ENCODE measurements at regions not wholly inside any gene's neighbourhood (a gene's known extent, or its start where the extent isn't known, plus 50 kb on each side); places are given as distances from the start of the nearest gene placed in this dataset.

DNA sequence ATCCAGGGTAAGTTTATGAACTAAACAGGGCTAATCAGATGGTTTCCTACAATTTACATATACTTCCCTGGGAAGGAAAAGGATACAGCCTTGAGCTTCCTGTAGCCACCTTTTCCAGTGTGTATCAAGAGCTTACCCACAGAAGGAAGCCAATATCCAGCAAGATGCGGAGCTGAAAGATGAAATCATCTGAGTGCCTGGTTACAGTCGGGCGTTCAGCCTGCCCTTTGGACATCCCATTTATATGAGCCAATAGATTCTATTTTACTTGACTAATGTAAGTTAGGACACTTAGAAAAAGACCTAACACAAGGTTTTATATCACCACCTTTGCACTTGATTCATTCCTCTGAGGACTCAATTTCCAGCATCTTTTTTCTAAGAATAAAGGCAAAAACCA, 108.2 kb downstream of the UCHL5 start:
- no peak for DNase-seq (ENCODE audit: low spot score in 2 of 2)
- intact Hi-C loops (cut with DNase I; ENCODE audit: low total_unique reads) = no loop called here
- WGBS, 2 donors = 92% methylated on average over 3 of the region's 3 CpGs
- H3K4me3 ChIP-seq (ENCODE audit: low read depth, poor library complexity, severe bottlenecking) = no peak overlapping the region
- TF ChIP-seq, protein P1, sequence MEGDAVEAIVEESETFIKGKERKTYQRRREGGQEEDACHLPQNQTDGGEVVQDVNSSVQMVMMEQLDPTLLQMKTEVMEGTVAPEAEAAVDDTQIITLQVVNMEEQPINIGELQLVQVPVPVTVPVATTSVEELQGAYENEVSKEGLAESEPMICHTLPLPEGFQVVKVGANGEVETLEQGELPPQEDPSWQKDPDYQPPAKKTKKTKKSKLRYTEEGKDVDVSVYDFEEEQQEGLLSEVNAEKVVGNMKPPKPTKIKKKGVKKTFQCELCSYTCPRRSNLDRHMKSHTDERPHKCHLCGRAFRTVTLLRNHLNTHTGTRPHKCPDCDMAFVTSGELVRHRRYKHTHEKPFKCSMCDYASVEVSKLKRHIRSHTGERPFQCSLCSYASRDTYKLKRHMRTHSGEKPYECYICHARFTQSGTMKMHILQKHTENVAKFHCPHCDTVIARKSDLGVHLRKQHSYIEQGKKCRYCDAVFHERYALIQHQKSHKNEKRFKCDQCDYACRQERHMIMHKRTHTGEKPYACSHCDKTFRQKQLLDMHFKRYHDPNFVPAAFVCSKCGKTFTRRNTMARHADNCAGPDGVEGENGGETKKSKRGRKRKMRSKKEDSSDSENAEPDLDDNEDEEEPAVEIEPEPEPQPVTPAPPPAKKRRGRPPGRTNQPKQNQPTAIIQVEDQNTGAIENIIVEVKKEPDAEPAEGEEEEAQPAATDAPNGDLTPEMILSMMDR (IDR thresholded peaks at IDR 0.05) = no peak
- TF ChIP-seq POLR2A (IDR thresholded peaks at IDR 0.05) = no peak

DNA sequence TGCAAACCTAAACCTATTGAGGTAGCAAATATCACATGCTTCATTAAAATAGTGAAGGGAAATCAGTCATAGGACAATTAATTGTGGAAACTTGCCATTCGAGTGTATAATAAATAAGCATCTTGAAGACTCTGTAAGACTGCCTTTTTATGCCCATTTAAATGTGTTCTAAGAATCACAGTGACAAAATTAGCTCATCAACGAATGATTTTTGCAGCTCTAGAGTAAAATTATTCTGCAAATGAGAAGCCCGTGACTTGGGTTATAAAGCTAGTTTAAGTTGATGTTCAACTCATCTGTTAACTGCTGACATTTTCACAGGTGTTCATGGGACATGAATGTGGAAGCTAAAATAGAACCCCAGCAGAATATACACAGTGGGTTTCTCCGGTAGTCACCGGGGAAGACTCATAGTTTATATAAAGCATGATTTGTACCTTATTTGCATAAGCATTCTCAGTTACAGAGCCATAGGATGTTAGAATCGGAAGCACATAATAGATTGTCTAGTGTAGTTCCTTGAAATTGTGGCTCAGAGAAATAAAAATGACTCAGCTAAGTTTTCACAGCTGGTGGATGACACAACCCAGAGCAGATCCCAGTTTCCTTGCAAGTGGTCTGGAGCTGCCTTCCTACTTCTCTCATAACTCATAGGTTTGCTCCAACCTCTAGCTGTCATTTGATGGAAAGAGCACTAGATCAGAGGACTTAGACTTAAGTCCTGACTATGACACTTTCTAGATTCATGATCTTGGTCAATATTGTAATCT, 107.3 kb downstream of the UCHL5 start:
- intact Hi-C loops (cut with DNase I; ENCODE audit: low total_unique reads) = no loop called here
- TF ChIP-seq, protein P1 (IDR thresholded peaks at IDR 0.05) = no peak
- TF ChIP-seq POLR2A (IDR thresholded peaks at IDR 0.05) = no peak
- DNase-seq (ENCODE audit: low spot score in 2 of 2) = no peak
- WGBS, 2 donors = 75 to 77% methylated on average over 6 of the region's 6 CpGs
- no peak overlapping the region for H3K4me3 ChIP-seq (ENCODE audit: low read depth, poor library complexity, severe bottlenecking)

DNA sequence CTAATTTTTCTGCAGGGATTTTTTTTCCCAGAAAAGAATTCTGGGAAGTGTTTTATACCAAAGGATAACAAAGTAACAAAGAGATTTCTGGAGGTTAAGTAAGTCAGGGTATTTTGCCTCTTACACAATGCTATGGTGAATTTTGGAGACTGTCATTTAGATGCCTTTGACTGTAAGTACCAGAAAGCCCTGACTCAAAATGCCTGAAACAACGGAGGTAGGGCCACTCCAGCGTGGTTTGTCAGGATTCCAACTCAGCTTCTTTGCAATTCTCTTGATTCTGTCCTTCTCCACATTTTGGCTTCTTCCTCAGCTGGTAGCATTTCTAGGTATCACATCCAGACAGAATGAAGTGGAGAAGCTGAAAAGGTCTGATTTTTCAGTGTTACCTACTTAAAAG, 106.5 kb downstream of the UCHL5 start:
- intact Hi-C loops (cut with DNase I; ENCODE audit: low total_unique reads) = no loop called here
- DNase-seq (ENCODE audit: low spot score in 2 of 2) = no peak
- WGBS, 2 donors = 76 to 83% methylated on average over 2 of the region's 2 CpGs
- TF ChIP-seq, protein P1 (IDR thresholded peaks at IDR 0.05) = no peak
- H3K4me3 ChIP-seq (ENCODE audit: low read depth, poor library complexity, severe bottlenecking) = no peak overlapping the region

DNA sequence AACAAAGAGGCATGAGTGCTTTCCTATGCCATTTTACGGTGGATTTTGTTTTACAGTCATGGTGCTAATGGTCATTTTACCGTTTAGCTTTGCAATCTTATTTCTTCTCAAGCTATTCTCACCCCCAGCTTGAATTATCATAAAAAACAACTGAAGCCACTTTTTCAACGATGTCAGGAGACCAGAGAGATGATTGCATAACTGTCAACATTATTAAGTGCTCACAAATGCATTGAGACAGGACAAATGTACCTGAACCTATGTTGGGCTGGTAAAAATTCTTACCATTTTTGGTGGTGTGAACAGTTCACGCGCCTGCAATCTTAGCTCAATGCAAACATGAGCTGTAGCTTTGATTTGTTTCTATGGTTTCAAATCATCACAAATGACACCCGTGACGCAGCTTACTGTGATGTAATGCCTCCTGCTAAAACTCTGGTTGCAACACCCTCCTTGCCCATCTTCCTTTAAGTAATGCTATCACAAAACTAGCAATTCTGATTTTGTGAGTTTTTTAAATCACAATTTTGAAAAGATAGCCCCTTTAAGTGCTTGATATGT, 104.4 kb downstream of the UCHL5 start:
- no peak for DNase-seq (ENCODE audit: low spot score in 2 of 2)

DNA sequence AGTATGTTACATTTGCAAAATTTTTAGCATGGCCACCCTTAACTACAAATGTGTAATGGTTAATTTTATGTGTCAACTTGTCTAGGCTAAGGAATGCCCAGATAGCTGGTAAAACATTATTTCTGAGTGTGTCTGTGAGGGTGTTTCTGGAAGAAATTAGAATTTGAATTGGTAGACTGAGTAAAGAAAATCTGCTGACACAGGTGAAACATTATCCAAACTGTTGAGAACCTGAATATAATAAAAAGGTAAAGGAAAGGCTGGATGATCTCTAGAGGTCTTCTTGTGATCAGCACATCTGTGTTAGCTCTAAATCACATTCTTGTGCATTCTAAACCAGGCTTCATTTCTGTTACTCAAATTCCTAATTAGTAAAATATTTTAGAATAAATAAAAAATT, 100.8 kb downstream of the UCHL5 start:
- DNase-seq (ENCODE audit: low spot score in 2 of 2) = no peak
- TF ChIP-seq POLR2A (IDR thresholded peaks at IDR 0.05) = no peak
- TF ChIP-seq, protein P1 (IDR thresholded peaks at IDR 0.05) = no peak
- intact Hi-C loops (cut with DNase I; ENCODE audit: low total_unique reads) = no loop called here
- no peak overlapping the region for H3K4me3 ChIP-seq (ENCODE audit: low read depth, poor library complexity, severe bottlenecking)

More for the DNA sequence above, 104.4 kb downstream of the UCHL5 start:
- intact Hi-C loops (cut with DNase I; ENCODE audit: low total_unique reads) = no loop called here
- 82 to 85% methylated on average over 7 of the region's 7 CpGs for WGBS, 2 donors
- TF ChIP-seq, protein P1 (IDR thresholded peaks at IDR 0.05) = no peak
- no peak for TF ChIP-seq POLR2A (IDR thresholded peaks at IDR 0.05)
- H3K4me3 ChIP-seq (ENCODE audit: low read depth, poor library complexity, severe bottlenecking) = no peak overlapping the region

DNA sequence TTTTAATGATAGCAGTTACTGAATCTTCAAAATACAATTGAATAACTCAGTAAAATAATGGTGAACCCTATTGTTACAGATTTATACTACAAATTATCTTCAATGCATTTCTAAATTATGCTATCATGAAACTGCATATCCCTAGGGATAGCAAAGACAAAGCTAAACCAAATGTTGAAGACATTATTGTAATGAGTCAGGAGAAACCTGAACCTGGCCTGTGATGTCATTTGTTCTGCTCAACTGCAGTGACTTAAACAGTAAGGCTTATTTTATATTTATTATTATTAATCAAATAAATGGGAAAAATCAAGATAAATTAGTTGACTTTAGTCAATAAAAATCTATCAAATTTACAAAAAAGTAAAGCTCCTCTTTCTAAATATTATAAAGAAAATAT, 100.3 kb downstream of the UCHL5 start:
- no peak for DNase-seq (ENCODE audit: low spot score in 2 of 2)
- intact Hi-C loops (cut with DNase I; ENCODE audit: low total_unique reads) = no loop called here
- no peak for TF ChIP-seq POLR2A (IDR thresholded peaks at IDR 0.05)
- TF ChIP-seq, protein P1 (IDR thresholded peaks at IDR 0.05) = no peak

More for the DNA sequence above, 100.3 kb downstream of the UCHL5 start:
- H3K4me3 ChIP-seq (ENCODE audit: low read depth, poor library complexity, severe bottlenecking) = no peak overlapping the region
